ENCODE measurements at regions not wholly inside any gene's neighbourhood (a gene's known extent, or its start where the extent isn't known, plus 50 kb on each side); places are given as distances from the start of the nearest gene placed in this dataset.

DNA sequence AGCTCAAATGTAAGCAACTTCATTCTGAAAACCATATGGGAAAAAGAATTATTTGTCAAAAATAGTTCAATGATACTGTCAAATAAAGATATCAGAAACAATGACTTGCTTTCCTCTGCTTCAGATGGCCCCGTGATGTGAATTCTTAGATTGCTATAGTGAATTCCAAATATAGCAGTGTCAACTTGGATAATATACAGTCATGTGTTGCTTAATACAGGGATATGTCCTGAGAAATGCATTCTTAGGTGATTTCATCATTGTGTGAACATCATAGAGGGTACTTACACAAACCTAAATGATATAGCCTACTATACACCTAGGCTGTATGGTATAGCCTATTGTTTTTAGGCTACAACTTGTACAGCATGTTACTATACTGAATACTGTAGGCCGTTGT lies 108.7 kb upstream of the MIS18BP1 start:
- no peak overlapping the region for H3K27ac ChIP-seq (ENCODE audit: low read length)
- no peak overlapping the region for H2AFZ ChIP-seq (ENCODE audit: low read length)
- no peaks in the 10 kb centered on the region for H3K4me1 ChIP-seq (ENCODE audit: low read length)
- no peak for DNase-seq
- H3K9me3 ChIP-seq (ENCODE audit: low read length), result no peaks in the 10 kb centered on the region
- H3K36me3 ChIP-seq (ENCODE audit: insufficient read depth, low read length), result no peaks in the 10 kb centered on the region
- H3K4me2 ChIP-seq (ENCODE audit: low read depth, low read length, poor library complexity, severe bottlenecking), result no peak overlapping the region
- H3K4me3 ChIP-seq (ENCODE audit: low read length), result no peak overlapping the region
- no peaks in the 10 kb centered on the region for H4K20me1 ChIP-seq (ENCODE audit: insufficient read depth, low read depth, low read length)
- no peak overlapping the region for H3K9ac ChIP-seq (ENCODE audit: low read length)
- no peaks in the 10 kb centered on the region for H3K79me2 ChIP-seq (ENCODE audit: low read length)
- no peaks in the 10 kb centered on the region for H3K27me3 ChIP-seq (ENCODE audit: low read length)
- no peaks in the 10 kb centered on the region for H3K9me2 ChIP-seq (replicated peaks; ENCODE audit: insufficient read depth, low read length)

DNA sequence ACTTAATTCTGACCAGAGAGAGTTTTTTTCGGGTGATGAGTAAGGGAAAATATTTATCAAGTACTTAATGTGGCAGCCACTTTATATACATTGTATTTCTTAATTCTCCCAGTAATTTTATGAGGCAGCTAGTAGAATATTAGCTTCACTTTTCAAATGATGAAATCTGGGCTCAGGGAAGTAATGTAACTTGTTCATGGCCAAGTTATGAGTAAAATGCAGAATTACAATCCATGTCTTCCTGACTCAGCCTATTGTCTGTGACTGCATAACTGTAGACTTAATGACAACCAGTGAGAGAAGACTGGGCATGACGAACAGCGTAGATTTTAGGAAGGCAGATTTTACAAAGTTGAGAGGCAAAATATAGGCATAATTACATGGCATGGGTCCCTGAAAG lies 106.7 kb upstream of the MIS18BP1 start:
- Histone ChIP-seq H3K27ac (ENCODE audit: low read length) (no peak overlapping the region), H3K27me3 (ENCODE audit: low read length) (no peaks in the 10 kb centered on the region), H3K4me3 (ENCODE audit: low read length) (no peak overlapping the region)

DNA sequence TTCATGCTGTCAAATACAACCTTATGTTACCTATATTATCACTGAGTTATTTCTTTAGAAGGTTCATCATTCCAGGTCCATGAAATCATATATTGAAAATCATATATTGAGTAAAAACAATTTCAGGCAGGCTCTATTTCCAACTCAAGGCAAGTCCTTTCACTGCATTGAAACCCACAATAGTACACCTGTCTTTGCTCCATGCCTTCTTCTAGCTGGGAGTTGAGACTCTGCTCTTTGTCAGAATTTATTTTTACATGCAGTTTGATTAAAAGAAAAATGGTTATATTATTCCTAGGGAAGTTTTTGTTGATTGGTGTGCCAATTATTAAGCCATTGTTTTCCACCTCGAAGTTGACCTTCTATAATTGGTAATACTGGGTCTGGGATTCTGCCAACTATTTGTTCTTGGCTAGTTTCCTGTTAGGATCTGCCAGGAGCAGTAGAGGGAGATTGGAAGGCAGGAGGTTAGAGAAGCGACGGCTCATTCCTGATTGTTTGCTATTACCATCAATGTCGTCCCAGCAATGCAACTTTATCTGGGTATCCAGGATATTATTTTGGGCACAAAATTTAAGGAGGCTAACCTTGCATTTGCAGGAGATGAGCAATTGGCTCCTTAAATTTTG lies 79.5 kb upstream of the MIS18BP1 start:
- Histone ChIP-seq H3K79me2 (ENCODE audit: low read length) (no peaks in the 10 kb centered on the region), H3K9me2 (replicated peaks; ENCODE audit: insufficient read depth, low read length) (no peaks in the 10 kb centered on the region), H4K20me1 (ENCODE audit: insufficient read depth, low read depth, low read length) (no peaks in the 10 kb centered on the region), H3K9me3 (ENCODE audit: low read length) (peaks cover 11% of the 10 kb centered on the region; the same call in 1 of the 2 replicates), H3K4me1 (ENCODE audit: low read length) (no peaks in the 10 kb centered on the region), H2AFZ (ENCODE audit: low read length) (no peak overlapping the region), H3K4me3 (ENCODE audit: low read length) (no peak overlapping the region), H3K27ac (ENCODE audit: low read length) (no peak overlapping the region), H3K9ac (ENCODE audit: low read length) (no peak overlapping the region), H3K36me3 (ENCODE audit: insufficient read depth, low read length) (no peaks in the 10 kb centered on the region), H3K4me2 (ENCODE audit: low read depth, low read length, poor library complexity, severe bottlenecking) (no peak overlapping the region), H3K27me3 (ENCODE audit: low read length) (no peaks in the 10 kb centered on the region)
- no peak for DNase-seq

More for the DNA sequence above, 106.7 kb upstream of the MIS18BP1 start:
- H3K4me2 ChIP-seq (ENCODE audit: low read depth, low read length, poor library complexity, severe bottlenecking), result no peak overlapping the region
- no peaks in the 10 kb centered on the region for H3K9me2 ChIP-seq (replicated peaks; ENCODE audit: insufficient read depth, low read length)
- H3K9me3 ChIP-seq (ENCODE audit: low read length), result no peaks in the 10 kb centered on the region
- H3K79me2 ChIP-seq (ENCODE audit: low read length), result no peaks in the 10 kb centered on the region
- no peak overlapping the region for H3K9ac ChIP-seq (ENCODE audit: low read length)
- H3K4me1 ChIP-seq (ENCODE audit: low read length), result no peaks in the 10 kb centered on the region
- H3K36me3 ChIP-seq (ENCODE audit: insufficient read depth, low read length), result no peaks in the 10 kb centered on the region
- DNase-seq, result no peak
- H4K20me1 ChIP-seq (ENCODE audit: insufficient read depth, low read depth, low read length), result no peaks in the 10 kb centered on the region
- no peak overlapping the region for H2AFZ ChIP-seq (ENCODE audit: low read length)

DNA sequence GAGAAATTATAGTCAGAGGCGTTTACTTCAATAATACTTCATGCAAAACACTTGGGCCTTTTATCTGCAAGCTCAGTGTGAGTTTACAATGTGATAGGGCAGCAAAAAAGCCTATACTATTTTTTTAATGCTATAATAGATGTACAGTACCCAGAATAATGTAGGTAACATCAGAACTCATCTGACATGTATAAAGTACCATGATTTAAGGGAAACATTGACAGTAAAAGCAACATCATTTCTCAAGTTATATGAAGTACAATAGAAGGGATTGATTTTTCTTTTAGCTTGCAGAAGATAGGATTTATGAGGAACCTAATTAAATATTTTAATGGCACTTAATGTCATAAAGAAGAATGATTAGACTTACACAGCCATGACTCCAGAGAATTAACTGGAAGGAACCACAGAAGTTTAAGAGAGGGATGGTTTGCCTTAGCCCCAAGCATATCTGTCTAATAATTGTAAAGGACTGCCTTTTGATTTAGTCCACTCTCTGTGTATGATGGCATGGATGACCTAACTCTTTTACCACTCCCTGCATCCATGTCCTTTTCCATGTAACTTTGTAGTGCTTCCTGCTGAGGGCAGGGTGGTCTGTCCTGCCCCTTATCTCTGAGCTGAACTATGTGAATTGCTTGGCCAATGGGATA lies 55.9 kb upstream of the MIS18BP1 start:
- H3K4me1 ChIP-seq (ENCODE audit: low read length), result no peaks in the 10 kb centered on the region
- no peak overlapping the region for H3K4me2 ChIP-seq (ENCODE audit: low read depth, low read length, poor library complexity, severe bottlenecking)
- H4K20me1 ChIP-seq (ENCODE audit: insufficient read depth, low read depth, low read length), result no peaks in the 10 kb centered on the region
- no peaks in the 10 kb centered on the region for H3K27me3 ChIP-seq (ENCODE audit: low read length)
- H2AFZ ChIP-seq (ENCODE audit: low read length), result no peak overlapping the region
- no peaks in the 10 kb centered on the region for H3K9me2 ChIP-seq (replicated peaks; ENCODE audit: insufficient read depth, low read length)
- H3K9ac ChIP-seq (ENCODE audit: low read length), result no peak overlapping the region
- no peaks in the 10 kb centered on the region for H3K79me2 ChIP-seq (ENCODE audit: low read length)
- H3K36me3 ChIP-seq (ENCODE audit: insufficient read depth, low read length), result no peaks in the 10 kb centered on the region
- no peaks in the 10 kb centered on the region for H3K9me3 ChIP-seq (ENCODE audit: low read length)
- no peak overlapping the region for H3K27ac ChIP-seq (ENCODE audit: low read length)
- no peak overlapping the region for H3K4me3 ChIP-seq (ENCODE audit: low read length)
- DNase-seq, result no peak
